H9 (cell line): ENCODE measurements at regions not wholly inside any gene's neighbourhood (a gene's known extent, or its start where the extent isn't known, plus 50 kb on each side); places are given as distances from the start of the nearest gene placed in this dataset.

Experiments used
- DNase-seq: peaks from one replicate; pipeline ENCODE4 v3.0.0-alpha.2; 2017
- H2AFZ ChIP-seq: one replicate; pipeline ENCODE4 v1.6.1; 2013; ENCODE audit warnings: mild to moderate bottlenecking, low read length, control low read depth, moderate library complexity
- H2AK5ac ChIP-seq: 2 replicates; pipeline ENCODE4 v1.6.1; 2013; ENCODE audit warnings: low read length, control low read depth, mixed read lengths; ENCODE audit not compliant: insufficient read length
- H2BK120ac ChIP-seq: one replicate; pipeline ENCODE4 v1.6.1; 2013; ENCODE audit warnings: low read depth, mild to moderate bottlenecking, low read length, control low read depth, inconsistent platforms; ENCODE audit not compliant: poor library complexity, severe bottlenecking
- H2BK12ac ChIP-seq: 2 replicates; pipeline ENCODE4 v1.6.1; 2013; ENCODE audit warnings: low read length, control low read depth, mixed read lengths, low read depth; ENCODE audit not compliant: insufficient read length
- H2BK15ac ChIP-seq: 2 replicates; pipeline ENCODE4 v1.6.1; 2013; ENCODE audit warnings: low read depth, low read length, control low read depth
- H2BK20ac ChIP-seq: one replicate; pipeline ENCODE4 v1.6.1; 2013; ENCODE audit warnings: low read depth, mild to moderate bottlenecking, low read length, control low read depth, inconsistent platforms; ENCODE audit not compliant: poor library complexity, severe bottlenecking
- H2BK5ac ChIP-seq: 2 replicates; pipeline ENCODE4 v1.6.1; 2013; ENCODE audit warnings: low read length, control low read depth, mixed read lengths; ENCODE audit not compliant: insufficient read length
- H3K14ac ChIP-seq: 2 replicates; pipeline ENCODE4 v1.6.1; 2013; ENCODE audit warnings: low read length, control low read depth; ENCODE audit not compliant: insufficient read depth
- H3K18ac ChIP-seq: 2 replicates; pipeline ENCODE4 v1.6.1; 2013; ENCODE audit warnings: low read depth, mild to moderate bottlenecking, mixed read lengths, low read length, control low read depth; ENCODE audit not compliant: insufficient read length
- H3K23ac ChIP-seq: 2 replicates; pipeline ENCODE4 v1.6.1; 2013; ENCODE audit warnings: low read length, control low read depth, mixed read lengths, low read depth; ENCODE audit not compliant: insufficient read length
- H3K23me2 ChIP-seq: 2 replicates; pipeline ENCODE4 v1.6.1; 2013; ENCODE audit warnings: low read depth, mild to moderate bottlenecking, mixed read lengths, low read length, control low read depth; ENCODE audit not compliant: insufficient read length, poor library complexity, severe bottlenecking
- H3K27ac ChIP-seq: 2 replicates; pipeline ENCODE4 v1.5.1; 2013; ENCODE audit warnings: low read length, control low read depth, mixed read lengths, low read depth; ENCODE audit not compliant: insufficient read length
- H3K27me3 ChIP-seq: 2 replicates; pipeline ENCODE4 v1.6.1; 2013; ENCODE audit warnings: low read length, control low read depth, inconsistent platforms; ENCODE audit not compliant: insufficient read depth
- H3K4ac ChIP-seq: 2 replicates; pipeline ENCODE4 v1.6.1; 2013; ENCODE audit warnings: low read depth, mild to moderate bottlenecking, control low read depth, inconsistent platforms, low read length, moderate library complexity
- H3K4me1 ChIP-seq: 2 replicates; pipeline ENCODE4 v1.6.1; 2013; ENCODE audit warnings: low read length, control low read depth, inconsistent platforms; ENCODE audit not compliant: insufficient read depth
- H3K4me2 ChIP-seq: 2 replicates; pipeline ENCODE4 v1.6.1; 2013; ENCODE audit warnings: low read length, control low read depth, mixed read lengths; ENCODE audit not compliant: insufficient read length, insufficient read depth
- H3K56ac ChIP-seq: 2 replicates; pipeline ENCODE4 v1.6.1; 2013; ENCODE audit warnings: low read depth, mild to moderate bottlenecking, mixed read lengths, low read length, control low read depth; ENCODE audit not compliant: insufficient read length
- H3K79me1 ChIP-seq: 2 replicates; pipeline ENCODE4 v1.6.1; 2013; ENCODE audit warnings: low read depth, mild to moderate bottlenecking, moderate library complexity, low read length, control low read depth, inconsistent platforms; ENCODE audit not compliant: insufficient read depth, poor library complexity, severe bottlenecking
- H3K79me2 ChIP-seq: 2 replicates; pipeline ENCODE4 v1.6.1; 2013; ENCODE audit warnings: low read length, control low read depth, inconsistent platforms; ENCODE audit not compliant: insufficient read depth
- H3K9ac ChIP-seq: 2 replicates; pipeline ENCODE4 v1.6.1; 2013; ENCODE audit warnings: low read length, control low read depth, mixed read lengths; ENCODE audit not compliant: insufficient read length; ENCODE audit errors: extremely low read depth
- H3K9me3 ChIP-seq: one replicate; pipeline ENCODE4 v1.6.1; 2013; ENCODE audit warnings: low read depth, low read length, inconsistent platforms; ENCODE audit not compliant: control insufficient read depth
- H3T11ph ChIP-seq: one replicate; pipeline ENCODE4 v1.6.1; 2013; ENCODE audit warnings: mild to moderate bottlenecking, low read length, control low read depth, inconsistent platforms
- H4K20me1 ChIP-seq: one replicate; pipeline ENCODE4 v1.6.1; 2013; ENCODE audit not compliant: control insufficient read depth, insufficient read length, insufficient read depth
- H4K5ac ChIP-seq: 2 replicates; pipeline ENCODE4 v1.6.1; 2013; ENCODE audit warnings: low read depth, mild to moderate bottlenecking, mixed read lengths, low read length, control low read depth; ENCODE audit not compliant: insufficient read length
- H4K8ac ChIP-seq: replicated peaks from 2 replicates; pipeline ENCODE4 v1.6.1; 2013; ENCODE audit warnings: low read length, control low read depth, mixed read lengths, low read depth; ENCODE audit not compliant: insufficient read length
- H4K91ac ChIP-seq: 2 replicates; pipeline ENCODE4 v1.6.1; 2013; ENCODE audit warnings: low read depth, mild to moderate bottlenecking, moderate library complexity, mixed read lengths, low read length, control low read depth; ENCODE audit not compliant: insufficient read length
- H3K27ac Mint-ChIP-seq, 3 experiments: 2 replicates in 2 of 3; 3 replicates in 1 of 3; pipeline ENCODE4 v1.8.0; 2020 to 2021; ENCODE audit warnings: mixed read lengths in 3 of 3, mild to moderate bottlenecking in 1 of 3, moderate library complexity in 1 of 3
- H3K27me3 Mint-ChIP-seq: 2 replicates; pipeline ENCODE4 v1.8.0; 2021; ENCODE audit warnings: low read depth, mild to moderate bottlenecking, moderate library complexity, mixed read lengths
- H3K36me3 Mint-ChIP-seq, 3 experiments: 2 replicates in 2 of 3; 3 replicates in 1 of 3; pipeline ENCODE4 v1.8.0; 2020 to 2021; ENCODE audit warnings: low read depth in 3 of 3, mixed read lengths in 3 of 3; ENCODE audit not compliant: insufficient read depth in 1 of 3
- H3K4me1 Mint-ChIP-seq, 2 experiments: 2 replicates each; pipeline ENCODE4 v1.8.0; 2020; ENCODE audit warnings: mixed read lengths in 2 of 2
- H3K4me3 Mint-ChIP-seq, 2 experiments: 2 replicates in 1 of 2; 3 replicates in 1 of 2; pipeline ENCODE4 v1.8.0; 2020 to 2021; ENCODE audit warnings: mild to moderate bottlenecking in 2 of 2, mixed read lengths in 2 of 2, moderate library complexity in 1 of 2
- H3K9me3 Mint-ChIP-seq, 2 experiments: 2 replicates in 1 of 2; 3 replicates in 1 of 2; pipeline ENCODE4 v1.8.0; 2020; ENCODE audit warnings: mild to moderate bottlenecking in 2 of 2, mixed read lengths in 2 of 2, moderate library complexity in 1 of 2
- WGBS: extraction: QIAGEN DNeasy Blood & Tissue Kit; methylation state at CpG from one replicate; pipeline ENCODE4 v1.1.7; 2013; ENCODE audit warnings: missing lambda C conversion rate, low lambda C conversion rate, mixed read lengths; ENCODE audit not compliant: insufficient read length; ENCODE audit errors: extremely low coverage; 5-methylcytosine and 5-hydroxymethylcytosine counted together
- TF ChIP-seq, protein P1 (sequence below): fragments of 200-600 bp; sonication (generic); conservative IDR thresholded peaks from 3 replicates; pipeline ENCODE4 v1.8.0; 2021; ENCODE audit warnings: antibody characterized with exemption, mild to moderate bottlenecking

DNA sequence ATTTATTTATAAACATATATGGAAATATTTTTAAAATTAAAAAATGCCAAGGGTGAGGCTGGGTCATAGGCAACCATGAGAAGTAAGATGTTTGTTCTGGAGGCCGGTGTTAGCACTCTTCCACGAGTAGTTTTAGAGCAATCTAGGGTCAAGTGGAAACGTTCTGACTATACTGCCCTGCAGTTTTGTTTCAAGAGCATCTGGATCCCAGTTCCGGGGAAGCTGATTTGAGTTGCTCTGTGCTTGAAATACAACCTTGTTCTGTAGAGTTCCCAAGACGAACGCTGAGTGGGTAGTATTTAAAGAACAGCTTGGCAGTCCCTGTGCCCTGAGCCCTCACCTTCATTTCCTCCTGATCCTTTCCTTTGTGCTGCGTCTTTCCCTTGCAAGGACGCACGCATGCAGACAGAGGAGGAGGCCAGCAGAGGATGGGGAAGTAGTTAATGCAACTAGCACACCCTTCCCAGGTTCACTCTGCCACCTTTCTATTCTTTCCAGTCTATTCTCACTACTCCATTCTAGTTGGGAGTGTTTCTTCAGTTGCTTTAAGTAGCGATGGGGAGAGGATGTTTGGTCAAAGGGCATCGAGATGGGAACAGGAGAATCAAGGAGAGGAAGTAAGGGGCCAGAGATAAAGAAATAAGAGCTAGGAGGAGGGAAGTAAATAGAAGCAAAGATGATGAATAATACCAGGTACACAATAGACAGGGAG, 68.3 kb upstream of the ZSWIM6 start:
- Histone ChIP-seq H2BK120ac (no peak overlapping the region), H2AK5ac (no peak overlapping the region), H3K23ac (no peak overlapping the region), H4K20me1 (no peaks in the 10 kb centered on the region), H3K18ac (no peak overlapping the region), H3K79me1 (no peaks in the 10 kb centered on the region), H3K14ac (no peak overlapping the region), H3K27ac (no peak overlapping the region), H4K91ac (no peak overlapping the region), H3K79me2 (no peaks in the 10 kb centered on the region), H2BK12ac (no peak overlapping the region), H2BK15ac (no peak overlapping the region), H3T11ph (no peak overlapping the region), H3K23me2 (no peaks in the 10 kb centered on the region), H3K4me1 (no peaks in the 10 kb centered on the region), H4K8ac (no peak overlapping the region), H3K4ac (no peak overlapping the region), H3K56ac (no peak overlapping the region), H4K5ac (no peak overlapping the region), H3K9me3 (no peaks in the 10 kb centered on the region), H3K27me3 (no peaks in the 10 kb centered on the region), H3K4me2 (no peak overlapping the region), H2AFZ (no peak overlapping the region), H2BK5ac (no peak overlapping the region), H2BK20ac (no peak overlapping the region), H3K9ac (no peak overlapping the region)
- no CpG with 5 or more reads among the region's 11 CpGs for WGBS
- Mint-ChIP-seq H3K27ac (no peak overlapping the region), H3K4me1 (peaks cover 0 to 23% of the 10 kb centered on the region in 2 experiments), H3K9me3 (no peaks in the 10 kb centered on the region), H3K4me3 (no peak overlapping the region), H3K27me3 (no peaks in the 10 kb centered on the region; the same call in 1 of the 2 replicates), H3K36me3 (no peaks in the 10 kb centered on the region)
- TF ChIP-seq, protein P1, sequence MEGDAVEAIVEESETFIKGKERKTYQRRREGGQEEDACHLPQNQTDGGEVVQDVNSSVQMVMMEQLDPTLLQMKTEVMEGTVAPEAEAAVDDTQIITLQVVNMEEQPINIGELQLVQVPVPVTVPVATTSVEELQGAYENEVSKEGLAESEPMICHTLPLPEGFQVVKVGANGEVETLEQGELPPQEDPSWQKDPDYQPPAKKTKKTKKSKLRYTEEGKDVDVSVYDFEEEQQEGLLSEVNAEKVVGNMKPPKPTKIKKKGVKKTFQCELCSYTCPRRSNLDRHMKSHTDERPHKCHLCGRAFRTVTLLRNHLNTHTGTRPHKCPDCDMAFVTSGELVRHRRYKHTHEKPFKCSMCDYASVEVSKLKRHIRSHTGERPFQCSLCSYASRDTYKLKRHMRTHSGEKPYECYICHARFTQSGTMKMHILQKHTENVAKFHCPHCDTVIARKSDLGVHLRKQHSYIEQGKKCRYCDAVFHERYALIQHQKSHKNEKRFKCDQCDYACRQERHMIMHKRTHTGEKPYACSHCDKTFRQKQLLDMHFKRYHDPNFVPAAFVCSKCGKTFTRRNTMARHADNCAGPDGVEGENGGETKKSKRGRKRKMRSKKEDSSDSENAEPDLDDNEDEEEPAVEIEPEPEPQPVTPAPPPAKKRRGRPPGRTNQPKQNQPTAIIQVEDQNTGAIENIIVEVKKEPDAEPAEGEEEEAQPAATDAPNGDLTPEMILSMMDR: no peak
- DNase-seq: no peak
